ENCODE measurements at regions not wholly inside any gene's neighbourhood (a gene's known extent, or its start where the extent isn't known, plus 50 kb on each side); places are given as distances from the start of the nearest gene placed in this dataset.
"Not testable (repeated sequence)": the region's sequence is repeated elsewhere in the genome, so short reads cannot be mapped to it uniquely, and the experiment has no call there.

- DNase-seq (ENCODE audit: low spot score), result not testable (repeated sequence)
These were observed 174.8 kb upstream of the NBPF9 start for GRCh38 chr1:149278156-149278555.

GRCh38 chr1:149279015-149279414 lies 175.7 kb upstream of the NBPF9 start:
- DNase-seq (ENCODE audit: low spot score), result not testable (repeated sequence)

- not testable (repeated sequence) for DNase-seq (ENCODE audit: low spot score)
These were observed 176.2 kb upstream of the NBPF9 start for GRCh38 chr1:149279512-149279911.

- not testable (repeated sequence) for DNase-seq (ENCODE audit: low spot score)
These were observed 181.4 kb upstream of the NBPF9 start for GRCh38 chr1:149284773-149285172.

GRCh38 chr1:149285205-149285604 lies 181.9 kb upstream of the NBPF9 start:
- not testable (repeated sequence) for DNase-seq (ENCODE audit: low spot score)

GRCh38 chr1:149285638-149286037 lies 182.3 kb upstream of the NBPF9 start:
- not testable (repeated sequence) for DNase-seq (ENCODE audit: low spot score)

- DNase-seq (ENCODE audit: low spot score), result not testable (repeated sequence)
These were observed 185.2 kb upstream of the NBPF9 start for GRCh38 chr1:149288580-149288979.

GRCh38 chr1:149300478-149301218 lies 174.2 kb upstream of the NBPF19 start:
- not testable (repeated sequence) for DNase-seq (ENCODE audit: low spot score)

- DNase-seq (ENCODE audit: low spot score), result not testable (repeated sequence)
These were observed 173.6 kb upstream of the NBPF19 start for GRCh38 chr1:149301282-149301681.

- DNase-seq (ENCODE audit: low spot score), result not testable (repeated sequence)
These were observed 170.0 kb upstream of the NBPF19 start for GRCh38 chr1:149304796-149305195.

- not testable (repeated sequence) for DNase-seq (ENCODE audit: low spot score)
These were observed 167.2 kb upstream of the NBPF19 start for GRCh38 chr1:149307640-149308039.

- DNase-seq (ENCODE audit: low spot score), result not testable (repeated sequence)
These were observed 159.9 kb upstream of the NBPF19 start for GRCh38 chr1:149314921-149315320.

- DNase-seq (ENCODE audit: low spot score), result not testable (repeated sequence)
These were observed 153.7 kb upstream of the NBPF19 start for GRCh38 chr1:149320971-149321731.

GRCh38 chr1:149321732-149322016 lies 153.2 kb upstream of the NBPF19 start:
- DNase-seq (ENCODE audit: low spot score), result not testable (repeated sequence)

GRCh38 chr1:149330081-149330335 lies 144.8 kb upstream of the NBPF19 start:
- not testable (repeated sequence) for DNase-seq (ENCODE audit: low spot score)

GRCh38 chr1:149336082-149336481 lies 138.8 kb upstream of the NBPF19 start:
- not testable (repeated sequence) for DNase-seq (ENCODE audit: low spot score)

GRCh38 chr1:149338221-149338691 lies 136.6 kb upstream of the NBPF19 start:
- not testable (repeated sequence) for DNase-seq (ENCODE audit: low spot score)

- DNase-seq (ENCODE audit: low spot score), result not testable (repeated sequence)
These were observed 136.1 kb upstream of the NBPF19 start for GRCh38 chr1:149338698-149339097.

GRCh38 chr1:149349448-149349847 lies 125.4 kb upstream of the NBPF19 start:
- not testable (repeated sequence) for DNase-seq (ENCODE audit: low spot score)

GRCh38 chr1:149352205-149352604 lies 122.6 kb upstream of the NBPF19 start:
- not testable (repeated sequence) for DNase-seq (ENCODE audit: low spot score)

GRCh38 chr1:149354579-149354978 lies 120.3 kb upstream of the NBPF19 start:
- DNase-seq (ENCODE audit: low spot score), result not testable (repeated sequence)

GRCh38 chr1:149355748-149356147 lies 119.1 kb upstream of the NBPF19 start:
- not testable (repeated sequence) for DNase-seq (ENCODE audit: low spot score)

- DNase-seq (ENCODE audit: low spot score), result not testable (repeated sequence)
These were observed 118.7 kb upstream of the NBPF19 start for GRCh38 chr1:149356152-149356551.

Data from left forelimb (tissue), 1 donor.